ENCODE measurements at regions not wholly inside any gene's neighbourhood (a gene's known extent, or its start where the extent isn't known, plus 50 kb on each side); places are given as distances from the start of the nearest gene placed in this dataset.

- TF ChIP-seq CTCF (IDR thresholded peaks at IDR 0.05; ENCODE audit: poor library complexity, severe bottlenecking), result no peak
- TF ChIP-seq EZH2 (IDR thresholded peaks at IDR 0.05; ENCODE audit: borderline replicate concordance, insufficient read depth, low read length, poor library complexity, severe bottlenecking), result no peak
- no peak for TF ChIP-seq POLR2AphosphoS5 (IDR thresholded peaks at IDR 0.05)
- TF ChIP-seq EP300 (conservative IDR thresholded peaks at IDR 0.05; ENCODE audit: poor library complexity, severe bottlenecking), result no peak
- no peak for TF ChIP-seq MXI1 (conservative IDR thresholded peaks at IDR 0.05; ENCODE audit: poor library complexity, severe bottlenecking)
- TF ChIP-seq TAF1 (IDR thresholded peaks at IDR 0.05; ENCODE audit: low read depth), result no peak
- no peak for TF ChIP-seq RAD21 (conservative IDR thresholded peaks at IDR 0.05)
Observed at GRCh38 chr3:43893727-43894126, 203.0 kb downstream of the ABHD5 start.

Measured in neural cell (in vitro differentiated cells).